ENCODE measurements at regions not wholly inside any gene's neighbourhood (a gene's known extent, or its start where the extent isn't known, plus 50 kb on each side); places are given as distances from the start of the nearest gene placed in this dataset.
"Not testable (repeated sequence)": the region's sequence is repeated elsewhere in the genome, so short reads cannot be mapped to it uniquely, and the experiment has no call there.

DNA sequence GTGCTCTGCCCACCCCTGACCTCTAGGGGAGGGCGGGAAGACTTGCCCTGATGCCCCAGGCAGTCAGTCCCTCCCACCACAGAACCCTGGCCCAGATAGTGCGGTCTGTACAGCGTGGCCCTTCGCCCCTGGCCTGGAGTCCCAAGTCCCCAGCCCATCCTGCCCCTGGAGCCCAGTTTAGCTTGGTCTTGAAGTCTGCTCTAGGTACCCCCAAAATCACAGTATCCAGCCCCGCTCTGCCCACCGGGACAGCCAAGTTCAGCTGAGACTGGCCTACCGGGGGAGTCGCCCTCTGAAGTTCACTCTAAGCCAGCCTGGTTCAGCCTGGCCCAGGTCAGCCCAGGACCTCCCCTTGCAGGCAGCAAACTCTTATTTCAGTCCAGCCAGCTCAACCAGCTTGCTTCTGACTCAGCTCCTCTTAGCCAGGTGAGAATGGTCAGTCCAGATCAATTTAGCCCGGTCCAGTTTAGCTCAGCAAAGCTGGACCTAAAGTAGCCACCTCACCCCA, 75.9 kb downstream of the TMEM121 start:
- Histone ChIP-seq H3K27me3 (ENCODE audit: insufficient read depth, poor library complexity, severe bottlenecking) (no peaks in the 10 kb centered on the region), H3K27ac (replicated peaks) (no peak overlapping the region), H3K4me3 (replicated peaks; ENCODE audit: insufficient read depth, low read length) (no peak overlapping the region)
- TF ChIP-seq GABPA (IDR thresholded peaks at IDR 0.05; ENCODE audit: low read depth) (no peak), POLR2AphosphoS5 (IDR thresholded peaks at IDR 0.05; ENCODE audit: low read depth) (no peak), SPI1 (IDR thresholded peaks at IDR 0.05; ENCODE audit: borderline replicate concordance, low read depth) (no peak)
- TF ChIP-seq, protein P1, sequence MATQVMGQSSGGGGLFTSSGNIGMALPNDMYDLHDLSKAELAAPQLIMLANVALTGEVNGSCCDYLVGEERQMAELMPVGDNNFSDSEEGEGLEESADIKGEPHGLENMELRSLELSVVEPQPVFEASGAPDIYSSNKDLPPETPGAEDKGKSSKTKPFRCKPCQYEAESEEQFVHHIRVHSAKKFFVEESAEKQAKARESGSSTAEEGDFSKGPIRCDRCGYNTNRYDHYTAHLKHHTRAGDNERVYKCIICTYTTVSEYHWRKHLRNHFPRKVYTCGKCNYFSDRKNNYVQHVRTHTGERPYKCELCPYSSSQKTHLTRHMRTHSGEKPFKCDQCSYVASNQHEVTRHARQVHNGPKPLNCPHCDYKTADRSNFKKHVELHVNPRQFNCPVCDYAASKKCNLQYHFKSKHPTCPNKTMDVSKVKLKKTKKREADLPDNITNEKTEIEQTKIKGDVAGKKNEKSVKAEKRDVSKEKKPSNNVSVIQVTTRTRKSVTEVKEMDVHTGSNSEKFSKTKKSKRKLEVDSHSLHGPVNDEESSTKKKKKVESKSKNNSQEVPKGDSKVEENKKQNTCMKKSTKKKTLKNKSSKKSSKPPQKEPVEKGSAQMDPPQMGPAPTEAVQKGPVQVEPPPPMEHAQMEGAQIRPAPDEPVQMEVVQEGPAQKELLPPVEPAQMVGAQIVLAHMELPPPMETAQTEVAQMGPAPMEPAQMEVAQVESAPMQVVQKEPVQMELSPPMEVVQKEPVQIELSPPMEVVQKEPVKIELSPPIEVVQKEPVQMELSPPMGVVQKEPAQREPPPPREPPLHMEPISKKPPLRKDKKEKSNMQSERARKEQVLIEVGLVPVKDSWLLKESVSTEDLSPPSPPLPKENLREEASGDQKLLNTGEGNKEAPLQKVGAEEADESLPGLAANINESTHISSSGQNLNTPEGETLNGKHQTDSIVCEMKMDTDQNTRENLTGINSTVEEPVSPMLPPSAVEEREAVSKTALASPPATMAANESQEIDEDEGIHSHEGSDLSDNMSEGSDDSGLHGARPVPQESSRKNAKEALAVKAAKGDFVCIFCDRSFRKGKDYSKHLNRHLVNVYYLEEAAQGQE (IDR thresholded peaks at IDR 0.05; ENCODE audit: insufficient replicate concordance, low read depth): no peak
- no peak for DNase-seq (ENCODE audit: low read depth in 1 of 2, low spot score in 1 of 2)

DNA sequence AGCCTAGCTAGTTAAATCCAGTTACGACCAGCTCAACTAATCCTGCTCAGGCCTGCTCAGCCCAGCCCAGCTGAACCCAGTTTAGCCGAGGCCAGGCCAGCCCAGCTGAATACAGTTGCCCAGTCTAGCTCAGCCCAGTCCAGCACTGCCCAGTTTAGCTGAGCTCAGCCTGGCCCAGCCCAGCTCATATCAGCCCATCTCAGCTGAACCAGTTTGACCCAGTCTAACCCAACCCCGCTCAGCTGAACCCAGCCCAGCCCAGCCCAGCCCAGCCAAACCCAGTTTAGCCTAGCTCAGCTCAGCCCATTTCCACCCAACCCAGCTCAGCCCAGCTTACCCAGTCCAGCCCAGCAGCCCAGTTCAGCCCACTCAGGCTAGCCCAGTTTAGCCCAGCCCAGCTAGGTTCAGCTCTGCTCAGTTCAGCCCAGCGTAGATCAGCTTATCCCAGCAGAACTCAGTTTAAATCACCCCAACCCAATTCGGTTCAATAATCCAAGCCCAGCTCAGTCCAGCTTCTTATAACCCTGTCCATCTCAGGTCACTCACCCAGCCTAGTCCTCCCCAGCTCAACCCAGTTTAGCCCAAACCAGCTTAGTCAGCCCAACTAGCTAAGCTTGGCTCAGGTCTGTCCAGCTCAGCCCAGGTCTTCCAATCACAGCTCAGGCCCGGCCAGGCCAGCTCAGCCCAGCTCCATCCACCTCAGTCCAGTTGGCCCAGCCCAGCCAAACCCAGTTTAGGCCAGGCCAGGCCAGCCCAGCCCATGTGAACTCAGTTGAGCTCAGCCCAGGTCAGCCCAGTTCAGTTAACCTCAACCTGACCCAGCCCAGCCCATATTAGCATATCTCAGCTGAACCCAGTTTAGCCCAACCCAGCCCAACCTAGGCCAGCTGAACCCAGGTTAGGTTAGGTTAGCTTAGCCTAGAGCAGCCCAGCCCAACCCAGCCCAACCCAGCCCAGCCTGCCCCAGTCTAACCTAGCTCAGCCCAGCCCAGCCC, 76.7 kb downstream of the TMEM121 start:
- TF ChIP-seq GABPA (IDR thresholded peaks at IDR 0.05; ENCODE audit: low read depth): no peak
- no peak for TF ChIP-seq POLR2AphosphoS5 (IDR thresholded peaks at IDR 0.05; ENCODE audit: low read depth)
- TF ChIP-seq, protein P2, sequence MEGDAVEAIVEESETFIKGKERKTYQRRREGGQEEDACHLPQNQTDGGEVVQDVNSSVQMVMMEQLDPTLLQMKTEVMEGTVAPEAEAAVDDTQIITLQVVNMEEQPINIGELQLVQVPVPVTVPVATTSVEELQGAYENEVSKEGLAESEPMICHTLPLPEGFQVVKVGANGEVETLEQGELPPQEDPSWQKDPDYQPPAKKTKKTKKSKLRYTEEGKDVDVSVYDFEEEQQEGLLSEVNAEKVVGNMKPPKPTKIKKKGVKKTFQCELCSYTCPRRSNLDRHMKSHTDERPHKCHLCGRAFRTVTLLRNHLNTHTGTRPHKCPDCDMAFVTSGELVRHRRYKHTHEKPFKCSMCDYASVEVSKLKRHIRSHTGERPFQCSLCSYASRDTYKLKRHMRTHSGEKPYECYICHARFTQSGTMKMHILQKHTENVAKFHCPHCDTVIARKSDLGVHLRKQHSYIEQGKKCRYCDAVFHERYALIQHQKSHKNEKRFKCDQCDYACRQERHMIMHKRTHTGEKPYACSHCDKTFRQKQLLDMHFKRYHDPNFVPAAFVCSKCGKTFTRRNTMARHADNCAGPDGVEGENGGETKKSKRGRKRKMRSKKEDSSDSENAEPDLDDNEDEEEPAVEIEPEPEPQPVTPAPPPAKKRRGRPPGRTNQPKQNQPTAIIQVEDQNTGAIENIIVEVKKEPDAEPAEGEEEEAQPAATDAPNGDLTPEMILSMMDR (IDR thresholded peaks at IDR 0.05; ENCODE audit: insufficient read depth, low read length): no peak
- TF ChIP-seq, protein P1 (IDR thresholded peaks at IDR 0.05; ENCODE audit: insufficient replicate concordance, low read depth): no peak
- no peak for TF ChIP-seq SPI1 (IDR thresholded peaks at IDR 0.05; ENCODE audit: borderline replicate concordance, low read depth)
- DNase-seq (ENCODE audit: low read depth in 1 of 2, low spot score in 1 of 2): no peak
- no peaks in the 10 kb centered on the region for H3K27me3 ChIP-seq (ENCODE audit: insufficient read depth, poor library complexity, severe bottlenecking)
- H3K27ac ChIP-seq (replicated peaks): no peak overlapping the region
- no peak overlapping the region for H3K4me3 ChIP-seq (replicated peaks; ENCODE audit: insufficient read depth, low read length)

DNA sequence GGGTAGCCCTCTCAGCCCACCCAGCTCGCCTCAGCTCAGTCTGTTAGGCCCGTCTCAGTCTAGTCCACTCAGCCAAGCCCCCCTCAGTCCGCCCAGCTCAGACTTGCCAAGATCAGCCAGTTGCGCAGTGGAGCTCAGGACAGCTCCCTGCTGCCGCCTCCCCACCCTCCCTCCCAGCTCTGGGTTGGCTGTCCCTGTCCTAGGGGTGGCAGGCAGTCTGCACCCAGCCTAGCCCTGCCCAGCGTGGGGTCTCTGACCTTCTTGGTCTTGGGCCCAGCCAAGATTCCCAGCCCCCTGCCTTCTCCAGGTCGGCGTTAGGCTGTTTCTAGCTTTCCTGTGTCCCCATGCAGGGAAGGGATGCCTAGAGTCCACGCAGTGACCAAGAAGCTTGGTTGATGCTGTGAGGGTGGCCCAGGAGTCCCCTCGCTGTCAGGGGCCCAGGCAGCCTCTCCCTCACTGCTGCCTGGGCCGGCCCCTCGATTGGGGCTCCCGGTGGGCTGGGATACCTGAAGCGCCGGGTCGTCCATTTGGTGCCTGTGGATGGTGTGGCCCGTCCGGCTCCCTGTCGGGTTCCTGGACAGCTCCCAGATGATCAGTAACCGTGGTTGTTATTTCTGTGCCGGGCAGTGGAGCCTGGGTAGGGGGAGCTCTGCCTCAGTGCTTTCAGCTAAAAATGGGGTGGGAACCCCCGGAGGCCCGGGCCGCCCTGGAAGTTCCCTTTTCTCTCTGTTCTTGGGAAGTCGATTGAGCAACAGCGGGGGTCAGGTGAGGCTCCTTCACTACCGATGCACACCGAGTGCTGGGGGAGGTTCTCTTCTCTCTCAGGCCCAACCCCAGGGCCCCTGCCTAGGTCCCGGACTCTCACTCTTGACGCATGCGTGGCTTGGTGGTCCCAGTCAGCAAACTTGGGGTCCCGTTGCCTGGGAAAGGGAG, 78.4 kb downstream of the TMEM121 start:
- not testable (repeated sequence) for DNase-seq (ENCODE audit: low read depth in 1 of 2, low spot score in 1 of 2); H3K27ac ChIP-seq (replicated peaks); H3K4me3 ChIP-seq (replicated peaks; ENCODE audit: insufficient read depth, low read length); H3K27me3 ChIP-seq (ENCODE audit: insufficient read depth, poor library complexity, severe bottlenecking)

DNA sequence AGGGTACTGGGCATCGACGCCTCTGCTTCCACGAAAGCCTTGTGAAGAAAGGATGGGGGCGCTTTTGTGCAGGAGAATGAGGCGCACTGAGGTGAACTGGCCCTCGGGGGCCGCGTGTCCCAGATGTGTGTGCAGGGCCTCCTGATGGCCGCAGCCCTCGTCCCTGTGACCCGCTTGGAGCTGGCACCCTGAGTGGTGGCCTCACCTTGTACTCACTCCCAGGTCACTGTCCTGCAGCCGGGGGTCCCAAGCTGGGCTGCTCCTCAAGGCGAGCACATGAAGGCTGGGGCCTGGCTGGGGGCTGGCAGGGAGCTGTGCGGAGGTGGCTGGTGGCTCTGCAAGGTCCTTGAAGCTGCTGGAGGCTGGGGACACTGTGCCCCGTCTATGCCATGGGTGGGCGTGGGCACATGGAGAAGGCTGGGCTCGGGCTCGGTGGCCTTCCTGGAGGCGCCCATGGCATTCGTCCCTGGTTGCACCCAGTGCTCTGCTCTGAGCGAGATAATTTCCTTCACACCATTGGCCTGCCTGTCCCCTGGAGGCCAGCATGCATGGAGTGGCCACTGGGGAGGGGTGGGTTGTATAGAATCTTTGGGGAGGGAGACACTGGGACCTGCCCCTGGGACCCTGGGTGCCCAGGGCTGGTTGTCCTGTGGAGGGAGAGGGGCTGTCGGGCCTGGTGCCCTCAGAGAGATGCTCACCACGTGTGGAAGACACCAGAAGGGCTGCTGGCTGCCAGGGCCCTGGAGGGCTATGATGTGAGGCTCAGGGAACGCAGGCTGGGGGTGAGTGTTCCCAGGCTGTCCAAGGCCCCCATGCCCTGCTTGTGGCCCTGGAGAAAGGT, 79.3 kb downstream of the TMEM121 start:
- TF ChIP-seq, protein P1 (IDR thresholded peaks at IDR 0.05; ENCODE audit: insufficient replicate concordance, low read depth): no peak
- TF ChIP-seq POLR2AphosphoS5 (IDR thresholded peaks at IDR 0.05; ENCODE audit: low read depth): no peak
- TF ChIP-seq SPI1 (IDR thresholded peaks at IDR 0.05; ENCODE audit: borderline replicate concordance, low read depth): no peak
- no peak for TF ChIP-seq GABPA (IDR thresholded peaks at IDR 0.05; ENCODE audit: low read depth)
- TF ChIP-seq, protein P2 (IDR thresholded peaks at IDR 0.05; ENCODE audit: insufficient read depth, low read length): no peak
- H3K27me3 ChIP-seq (ENCODE audit: insufficient read depth, poor library complexity, severe bottlenecking): no peaks in the 10 kb centered on the region
- H3K27ac ChIP-seq (replicated peaks): no peak overlapping the region
- H3K4me3 ChIP-seq (replicated peaks; ENCODE audit: insufficient read depth, low read length): no peak overlapping the region
- no peak for DNase-seq (ENCODE audit: low read depth in 1 of 2, low spot score in 1 of 2)
